ENCODE measurements at regions not wholly inside any gene's neighbourhood (a gene's known extent, or its start where the extent isn't known, plus 50 kb on each side); places are given as distances from the start of the nearest gene placed in this dataset.

- no peak overlapping the region for H3K4me3 Mint-ChIP-seq
- ChIA-PET CTCF (no interaction called here), POLR2A (no interaction called here)
- ATAC-seq (no peak), DNase-seq (no peak)
- no peaks in the 10 kb centered on the region for H3K9me3 Mint-ChIP-seq (ENCODE audit: insufficient read depth)
- H3K4me1 Mint-ChIP-seq (ENCODE audit: low read depth) = no peaks in the 10 kb centered on the region
- no peaks in the 10 kb centered on the region for H3K27me3 Mint-ChIP-seq (ENCODE audit: low read depth)
- H3K36me3 Mint-ChIP-seq (ENCODE audit: low read depth) = no peaks in the 10 kb centered on the region
- no peak overlapping the region for H3K27ac Mint-ChIP-seq
Measured at GRCh38 chr5:4100739-4101138, 505.1 kb downstream of the IRX1 start.

- ATAC-seq (no peak), DNase-seq (no peak)
- no peak overlapping the region for H3K4me3 Mint-ChIP-seq
Measured at GRCh38 chr5:4101189-4101588, 505.6 kb downstream of the IRX1 start.

GRCh38 chr5:4104831-4105597 lies 509.4 kb downstream of the IRX1 start:
- CTCF ChIA-PET = no interaction called here
- Mint-ChIP-seq H3K9me3 (ENCODE audit: insufficient read depth) (no peaks in the 10 kb centered on the region), H3K4me1 (ENCODE audit: low read depth) (no peaks in the 10 kb centered on the region), H3K27me3 (ENCODE audit: low read depth) (no peaks in the 10 kb centered on the region), H3K27ac (no peak overlapping the region), H3K36me3 (ENCODE audit: low read depth) (no peaks in the 10 kb centered on the region), H3K4me3 (no peak overlapping the region)
- POLR2A ChIA-PET = no interaction called here
- DNase-seq = no peak
- no peak for ATAC-seq

More at GRCh38 chr5:4101189-4101588, 505.6 kb downstream of the IRX1 start:
- no peaks in the 10 kb centered on the region for H3K9me3 Mint-ChIP-seq (ENCODE audit: insufficient read depth)
- ChIA-PET POLR2A (no interaction called here), CTCF (no interaction called here)
- no peaks in the 10 kb centered on the region for H3K4me1 Mint-ChIP-seq (ENCODE audit: low read depth)
- no peaks in the 10 kb centered on the region for H3K36me3 Mint-ChIP-seq (ENCODE audit: low read depth)
- no peak overlapping the region for H3K27ac Mint-ChIP-seq
- no peaks in the 10 kb centered on the region for H3K27me3 Mint-ChIP-seq (ENCODE audit: low read depth)

GRCh38 chr5:4108690-4109089 lies 513.1 kb downstream of the IRX1 start:
- POLR2A ChIA-PET = no interaction called here

GRCh38 chr5:4113426-4113825 lies 517.8 kb downstream of the IRX1 start:
- Mint-ChIP-seq H3K27ac (no peak overlapping the region), H3K4me1 (ENCODE audit: low read depth) (no peaks in the 10 kb centered on the region), H3K27me3 (ENCODE audit: low read depth) (no peaks in the 10 kb centered on the region), H3K4me3 (no peak overlapping the region), H3K9me3 (ENCODE audit: insufficient read depth) (no peaks in the 10 kb centered on the region), H3K36me3 (ENCODE audit: low read depth) (no peaks in the 10 kb centered on the region)
- no peak for ATAC-seq
- ChIA-PET POLR2A (no interaction called here), CTCF (no interaction called here)
- no peak for DNase-seq

More at GRCh38 chr5:4108690-4109089, 513.1 kb downstream of the IRX1 start:
- CTCF ChIA-PET = no interaction called here
- Mint-ChIP-seq H3K36me3 (ENCODE audit: low read depth) (no peaks in the 10 kb centered on the region), H3K27me3 (ENCODE audit: low read depth) (no peaks in the 10 kb centered on the region), H3K4me1 (ENCODE audit: low read depth) (no peaks in the 10 kb centered on the region), H3K9me3 (ENCODE audit: insufficient read depth) (no peaks in the 10 kb centered on the region), H3K4me3 (no peak overlapping the region), H3K27ac (no peak overlapping the region)
- ATAC-seq (no peak), DNase-seq (no peak)

GRCh38 chr5:4113905-4114304 lies 518.3 kb downstream of the IRX1 start:
- no peaks in the 10 kb centered on the region for H3K36me3 Mint-ChIP-seq (ENCODE audit: low read depth)
- H3K27ac Mint-ChIP-seq = no peak overlapping the region
- H3K27me3 Mint-ChIP-seq (ENCODE audit: low read depth) = no peaks in the 10 kb centered on the region
- H3K9me3 Mint-ChIP-seq (ENCODE audit: insufficient read depth) = no peaks in the 10 kb centered on the region
- ChIA-PET CTCF (no interaction called here), POLR2A (no interaction called here)
- H3K4me1 Mint-ChIP-seq (ENCODE audit: low read depth) = no peaks in the 10 kb centered on the region
- no peak overlapping the region for H3K4me3 Mint-ChIP-seq
- no peak for DNase-seq
- no peak for ATAC-seq

GRCh38 chr5:4114452-4114851 lies 518.8 kb downstream of the IRX1 start:
- Mint-ChIP-seq H3K27ac (no peak overlapping the region), H3K36me3 (ENCODE audit: low read depth) (no peaks in the 10 kb centered on the region), H3K9me3 (ENCODE audit: insufficient read depth) (no peaks in the 10 kb centered on the region), H3K4me3 (no peak overlapping the region), H3K4me1 (ENCODE audit: low read depth) (no peaks in the 10 kb centered on the region), H3K27me3 (ENCODE audit: low read depth) (no peaks in the 10 kb centered on the region)
- ATAC-seq (no peak), DNase-seq (no peak)
- POLR2A ChIA-PET = no interaction called here
- CTCF ChIA-PET = no interaction called here

GRCh38 chr5:4116834-4117233 lies 521.2 kb downstream of the IRX1 start:
- DNase-seq = no peak

GRCh38 chr5:4124221-4124970 lies 528.8 kb downstream of the IRX1 start:
- H3K27ac Mint-ChIP-seq = no peak overlapping the region
- no peak overlapping the region for H3K4me3 Mint-ChIP-seq
- ChIA-PET POLR2A (no interaction called here), CTCF (no interaction called here)
- no peaks in the 10 kb centered on the region for H3K36me3 Mint-ChIP-seq (ENCODE audit: low read depth)
- no peaks in the 10 kb centered on the region for H3K4me1 Mint-ChIP-seq (ENCODE audit: low read depth)
- H3K27me3 Mint-ChIP-seq (ENCODE audit: low read depth) = no peaks in the 10 kb centered on the region
- ATAC-seq (no peak), DNase-seq (no peak)
- peaks cover 4% of the 10 kb centered on the region for H3K9me3 Mint-ChIP-seq (ENCODE audit: insufficient read depth)

More at GRCh38 chr5:4116834-4117233, 521.2 kb downstream of the IRX1 start:
- Mint-ChIP-seq H3K4me3 (no peak overlapping the region), H3K4me1 (ENCODE audit: low read depth) (no peaks in the 10 kb centered on the region), H3K36me3 (ENCODE audit: low read depth) (no peaks in the 10 kb centered on the region), H3K27ac (no peak overlapping the region), H3K9me3 (ENCODE audit: insufficient read depth) (no peaks in the 10 kb centered on the region), H3K27me3 (ENCODE audit: low read depth) (no peaks in the 10 kb centered on the region)
- ATAC-seq = no peak
- ChIA-PET CTCF (no interaction called here), POLR2A (no interaction called here)

GRCh38 chr5:4128994-4129393 lies 533.4 kb downstream of the IRX1 start:
- Mint-ChIP-seq H3K4me3 (no peak overlapping the region), H3K27me3 (ENCODE audit: low read depth) (no peaks in the 10 kb centered on the region), H3K27ac (no peak overlapping the region), H3K9me3 (ENCODE audit: insufficient read depth) (peaks cover 2% of the 10 kb centered on the region), H3K4me1 (ENCODE audit: low read depth) (no peaks in the 10 kb centered on the region), H3K36me3 (ENCODE audit: low read depth) (no peaks in the 10 kb centered on the region)
- no peak for ATAC-seq
- no peak for DNase-seq
- ChIA-PET POLR2A (no interaction called here), CTCF (no interaction called here)

- DNase-seq (no peak), ATAC-seq (no peak)
- CTCF ChIA-PET = no interaction called here
- H3K27me3 Mint-ChIP-seq (ENCODE audit: low read depth) = no peaks in the 10 kb centered on the region
- no peaks in the 10 kb centered on the region for H3K9me3 Mint-ChIP-seq (ENCODE audit: insufficient read depth)
- POLR2A ChIA-PET = no interaction called here
- no peak overlapping the region for H3K4me3 Mint-ChIP-seq
- no peaks in the 10 kb centered on the region for H3K4me1 Mint-ChIP-seq (ENCODE audit: low read depth)
- H3K36me3 Mint-ChIP-seq (ENCODE audit: low read depth) = no peaks in the 10 kb centered on the region
- no peak overlapping the region for H3K27ac Mint-ChIP-seq
Measured at GRCh38 chr5:4129523-4129922, 533.9 kb downstream of the IRX1 start.

GRCh38 chr5:4130819-4131218 lies 535.2 kb downstream of the IRX1 start:
- ChIA-PET CTCF (no interaction called here), POLR2A (no interaction called here)
- no peaks in the 10 kb centered on the region for H3K27me3 Mint-ChIP-seq (ENCODE audit: low read depth)

GRCh38 chr5:4137781-4138180 lies 542.1 kb downstream of the IRX1 start:
- no peak for ATAC-seq
- H3K27ac Mint-ChIP-seq = no peak overlapping the region
- H3K36me3 Mint-ChIP-seq (ENCODE audit: low read depth) = no peaks in the 10 kb centered on the region
- DNase-seq = no peak
- no peaks in the 10 kb centered on the region for H3K4me1 Mint-ChIP-seq (ENCODE audit: low read depth)
- H3K9me3 Mint-ChIP-seq (ENCODE audit: insufficient read depth) = peaks cover 12% of the 10 kb centered on the region
- CTCF ChIA-PET = no interaction called here
- H3K27me3 Mint-ChIP-seq (ENCODE audit: low read depth) = no peaks in the 10 kb centered on the region
- no peak overlapping the region for H3K4me3 Mint-ChIP-seq
- POLR2A ChIA-PET = no interaction called here

More at GRCh38 chr5:4130819-4131218, 535.2 kb downstream of the IRX1 start:
- ATAC-seq (no peak), DNase-seq (no peak)
- no peak overlapping the region for H3K27ac Mint-ChIP-seq
- no peaks in the 10 kb centered on the region for H3K9me3 Mint-ChIP-seq (ENCODE audit: insufficient read depth)
- no peak overlapping the region for H3K4me3 Mint-ChIP-seq
- no peaks in the 10 kb centered on the region for H3K36me3 Mint-ChIP-seq (ENCODE audit: low read depth)
- no peaks in the 10 kb centered on the region for H3K4me1 Mint-ChIP-seq (ENCODE audit: low read depth)
